ENCODE measurements at regions not wholly inside any gene's neighbourhood (a gene's known extent, or its start where the extent isn't known, plus 50 kb on each side); places are given as distances from the start of the nearest gene placed in this dataset.

DNA sequence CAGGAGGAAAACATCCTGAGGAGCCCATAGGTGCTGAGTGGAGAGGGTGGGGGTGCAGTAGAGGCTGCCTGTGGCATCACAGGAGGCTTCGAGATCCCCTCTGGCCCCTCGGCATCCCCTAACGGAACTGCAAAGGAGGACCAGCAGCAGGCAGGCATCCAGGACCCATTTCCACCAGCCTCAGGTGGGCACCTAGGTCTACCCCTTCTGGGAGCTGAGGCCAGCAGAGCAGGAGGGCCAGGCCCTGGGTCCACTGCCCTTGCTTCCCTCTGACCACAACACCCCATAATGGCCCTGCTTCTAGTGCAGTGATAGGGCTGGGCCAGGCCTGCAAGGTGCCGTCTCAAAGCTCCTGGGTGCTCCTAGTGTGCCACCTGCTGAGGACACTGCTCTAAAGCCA is 723.0 kb downstream of the PTPRU start:
- no peak for DNase-seq (ENCODE audit: low spot score)

DNA sequence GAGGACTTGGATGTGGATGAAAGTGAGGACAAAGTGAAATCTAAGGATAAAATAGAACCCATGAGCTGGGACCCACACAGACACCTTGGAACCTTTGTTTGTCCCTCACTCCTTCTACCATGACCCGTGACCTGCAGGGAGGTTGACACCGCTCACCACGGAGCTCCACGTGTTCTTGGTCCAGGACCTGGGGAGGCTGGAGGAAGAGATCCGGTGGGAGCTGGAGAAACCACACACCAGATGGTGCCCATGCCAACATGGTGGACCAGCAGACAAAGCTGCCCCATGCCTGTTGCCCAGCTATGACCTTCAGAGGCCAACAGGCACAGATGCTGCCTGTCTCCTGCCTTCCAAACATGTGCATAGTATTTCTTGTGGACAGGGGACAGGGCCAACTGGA is 721.9 kb downstream of the PTPRU start:
- DNase-seq (ENCODE audit: low spot score), result no peak

DNA sequence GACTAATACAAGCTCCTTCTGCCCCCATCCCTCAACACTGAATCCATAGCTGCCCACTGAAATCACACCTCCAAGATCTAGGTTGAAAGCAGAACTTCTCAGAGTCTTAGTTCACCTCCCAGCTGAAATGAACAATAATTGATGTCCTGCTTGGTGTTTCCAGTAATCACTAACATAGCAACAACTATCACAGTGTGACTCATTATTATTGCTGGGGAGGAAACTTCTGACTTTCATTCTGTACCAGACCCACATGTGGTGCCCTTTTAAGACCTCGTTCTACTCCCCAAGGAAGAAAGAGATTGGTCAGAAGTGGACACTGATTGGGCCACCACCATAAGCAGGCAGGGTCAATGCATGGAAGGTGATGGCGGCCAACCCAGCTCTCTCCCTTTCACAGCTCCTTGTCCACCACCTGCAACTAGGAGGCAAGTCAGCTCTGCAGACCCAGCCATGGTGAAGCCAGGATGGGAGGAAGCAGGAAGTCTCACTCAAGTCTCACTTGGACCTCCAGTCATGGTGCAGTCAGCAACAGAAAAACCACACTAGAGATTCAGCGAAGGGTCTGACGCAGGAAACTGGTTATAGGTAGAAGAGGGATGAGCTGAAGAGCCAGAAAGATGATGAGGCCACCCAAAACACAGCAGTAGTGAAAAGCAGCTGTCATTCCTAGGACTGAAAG is 720.2 kb downstream of the PTPRU start:
- no peak for DNase-seq (ENCODE audit: low spot score)

GRCh38 chr1:29954591-29954990 is 718.3 kb downstream of the PTPRU start:
- no peak for DNase-seq (ENCODE audit: low spot score)

GRCh38 chr1:29953961-29954360 is 717.6 kb downstream of the PTPRU start:
- DNase-seq (ENCODE audit: low spot score), result no peak

DNA sequence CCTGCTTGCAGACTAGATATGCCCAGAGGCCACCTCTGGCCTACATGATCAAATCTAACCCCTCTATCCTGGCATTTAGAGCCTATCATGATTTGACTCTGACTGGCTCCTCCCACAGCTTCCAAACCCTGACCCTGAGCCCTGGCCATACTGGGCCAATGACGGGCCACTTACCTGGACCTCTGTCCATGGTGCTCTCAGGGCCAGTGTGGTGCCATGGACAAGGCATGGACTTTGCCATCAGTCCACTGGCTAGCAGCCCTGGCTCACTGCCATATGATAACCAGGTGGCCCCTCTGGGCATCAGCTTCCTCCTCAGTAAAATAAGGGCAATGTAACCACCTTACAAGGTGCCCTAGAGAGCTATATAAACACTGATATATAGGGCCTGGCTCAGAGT is 713.4 kb downstream of the PTPRU start:
- DNase-seq (ENCODE audit: low spot score), result no peak

- DNase-seq (ENCODE audit: low spot score), result no peak
These were observed 712.3 kb downstream of the PTPRU start for GRCh38 chr1:29948581-29948980.

GRCh38 chr1:29946057-29946456 is 709.7 kb downstream of the PTPRU start:
- no peak for DNase-seq (ENCODE audit: low spot score)

- DNase-seq (ENCODE audit: low spot score), result no peak
These were observed 709.1 kb downstream of the PTPRU start for GRCh38 chr1:29945426-29945825.

- no peak for DNase-seq (ENCODE audit: low spot score)
These were observed 708.1 kb downstream of the PTPRU start for GRCh38 chr1:29944253-29944905.

- no peak for DNase-seq (ENCODE audit: low spot score)
These were observed 706.7 kb downstream of the PTPRU start for GRCh38 chr1:29943034-29943433.

DNA sequence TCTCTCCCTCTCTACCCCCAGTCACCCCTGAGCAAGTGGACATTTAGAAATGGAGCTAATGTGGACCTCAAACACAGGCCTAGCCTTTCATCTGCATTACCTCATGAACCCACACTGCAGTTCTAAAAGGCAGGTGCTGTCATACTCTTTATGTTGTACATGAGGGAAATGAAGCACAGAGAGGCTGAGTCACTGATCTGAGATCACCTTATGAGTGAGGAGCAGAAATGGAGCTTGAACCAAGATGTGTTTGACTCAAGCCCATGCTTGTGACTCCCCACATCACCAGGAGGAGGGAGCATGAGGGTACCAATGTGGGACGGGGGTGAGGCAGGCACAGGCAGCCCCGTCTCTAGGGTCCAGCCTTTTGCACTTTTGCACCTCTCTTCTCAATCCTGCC is 702.8 kb downstream of the PTPRU start:
- DNase-seq (ENCODE audit: low spot score), result no peak

GRCh38 chr1:29937356-29937755 is 701.0 kb downstream of the PTPRU start:
- DNase-seq (ENCODE audit: low spot score), result no peak

DNA sequence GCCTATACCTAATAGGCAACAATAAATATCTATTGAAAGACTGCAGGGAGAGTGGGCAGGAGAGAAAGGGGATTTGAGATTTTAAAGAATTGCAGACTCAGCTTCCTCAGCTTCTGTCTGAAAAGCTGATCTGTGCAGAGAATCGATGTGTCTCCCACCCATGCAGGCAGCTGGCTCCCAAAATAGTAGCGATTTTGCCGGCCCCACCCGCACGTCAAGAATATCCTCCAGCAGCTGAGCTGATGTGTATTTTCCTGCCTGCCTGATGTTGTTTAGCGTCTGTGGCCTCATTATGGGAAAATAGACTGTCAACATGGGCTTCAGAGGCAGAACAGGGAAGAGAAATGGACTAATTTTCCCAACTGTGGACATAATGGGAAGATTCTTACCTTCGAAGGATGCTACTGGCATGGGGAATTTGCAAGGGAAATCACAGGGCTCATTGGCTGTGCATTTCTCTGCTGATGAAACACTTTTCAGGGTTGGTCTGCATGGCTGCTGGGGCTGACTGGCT is 699.8 kb downstream of the PTPRU start:
- DNase-seq (ENCODE audit: low spot score), result no peak

- DNase-seq (ENCODE audit: low spot score), result no peak
These were observed 698.0 kb downstream of the PTPRU start for GRCh38 chr1:29934255-29934772.

DNA sequence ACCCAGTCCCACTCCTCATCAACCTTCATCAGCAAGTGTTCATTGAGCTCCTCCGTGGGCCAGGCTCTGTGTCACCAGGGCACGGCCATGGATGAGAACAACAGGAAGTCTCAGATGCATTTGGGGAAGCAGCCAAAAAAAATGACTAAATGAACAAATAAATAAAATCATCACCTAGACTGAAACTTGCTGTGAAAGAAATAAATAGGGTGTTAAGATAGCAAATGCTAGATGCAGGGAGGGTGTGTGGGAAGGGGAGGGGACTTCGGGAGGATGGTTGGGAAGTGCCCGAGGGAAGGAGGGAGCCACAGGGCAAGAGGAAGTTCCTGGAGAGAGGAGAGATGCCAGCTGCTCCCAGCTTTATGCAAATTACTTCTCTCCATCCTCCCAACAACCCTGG is 696.7 kb downstream of the PTPRU start:
- DNase-seq (ENCODE audit: low spot score), result no peak

GRCh38 chr1:29932626-29933025 is 696.3 kb downstream of the PTPRU start:
- DNase-seq (ENCODE audit: low spot score), result no peak

- DNase-seq (ENCODE audit: low spot score), result no peak
These were observed 695.3 kb downstream of the PTPRU start for GRCh38 chr1:29931477-29932175.

DNA sequence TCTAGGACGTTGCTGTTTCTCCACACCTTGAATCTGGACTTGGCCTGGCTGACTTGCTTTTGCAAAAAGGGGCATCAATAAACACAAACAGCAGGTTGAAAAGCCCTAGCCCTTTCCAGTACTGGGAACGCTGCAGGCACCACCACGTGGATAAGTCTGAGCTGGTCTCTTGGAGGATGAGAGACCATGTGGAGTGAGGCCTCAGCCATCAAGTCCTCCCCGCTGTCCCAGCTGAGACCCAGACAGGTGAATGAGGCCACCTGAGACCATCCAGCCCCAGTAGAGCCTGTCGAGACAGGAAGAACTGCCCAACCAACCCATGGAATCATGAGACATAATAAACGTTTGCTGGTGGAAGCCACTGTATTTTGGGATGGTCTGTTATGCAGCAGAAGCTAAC is 688.7 kb downstream of the PTPRU start:
- DNase-seq (ENCODE audit: low spot score), result no peak

GRCh38 chr1:29924017-29924431 is 687.7 kb downstream of the PTPRU start:
- DNase-seq (ENCODE audit: low spot score), result no peak

DNA sequence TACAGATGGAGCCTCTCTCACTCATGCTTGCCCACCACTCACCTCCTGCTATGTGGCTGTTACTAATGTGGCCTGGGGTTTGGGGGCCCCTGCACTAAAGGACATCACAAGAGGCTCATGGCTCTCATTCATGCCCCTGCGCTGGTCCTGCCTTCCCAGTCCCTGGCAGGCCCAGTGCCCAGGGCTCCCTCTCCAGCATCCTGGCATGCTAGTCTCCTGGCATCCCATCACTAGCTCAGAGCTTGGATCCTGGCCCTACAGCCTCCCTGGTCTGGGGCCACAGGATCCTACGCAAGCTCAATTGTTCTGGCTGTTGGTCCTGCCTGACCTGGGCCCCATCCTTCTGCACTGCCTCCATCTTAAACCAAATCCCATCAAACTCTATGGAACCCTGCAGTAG is 685.4 kb downstream of the PTPRU start:
- no peak for DNase-seq (ENCODE audit: low spot score)

DNA sequence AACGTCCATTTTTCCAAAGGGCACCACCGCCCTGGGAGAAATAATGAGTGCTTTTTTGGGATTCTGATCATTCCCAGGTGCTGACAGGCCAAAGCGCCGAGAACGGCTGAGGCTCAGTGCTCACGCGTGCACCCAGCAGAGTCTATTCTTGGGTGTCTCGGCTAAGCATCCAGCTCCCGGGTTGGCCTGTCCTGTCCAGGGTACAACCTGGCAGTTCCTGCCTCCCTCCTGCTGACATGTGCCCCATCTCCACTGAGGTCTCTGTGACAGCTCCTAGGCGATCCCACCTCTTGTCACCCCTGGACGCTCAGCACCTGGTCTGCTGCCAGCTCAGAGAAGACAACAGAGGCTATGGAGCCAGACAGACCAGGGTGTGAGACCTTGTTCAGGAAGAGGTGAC is 684.5 kb downstream of the PTPRU start:
- no peak for DNase-seq (ENCODE audit: low spot score)

- no peak for DNase-seq (ENCODE audit: low spot score)
These were observed 684.0 kb downstream of the PTPRU start for GRCh38 chr1:29920316-29920715.

Measured in SK-N-DZ (cell line).